ENCODE measurements at regions not wholly inside any gene's neighbourhood (a gene's known extent, or its start where the extent isn't known, plus 50 kb on each side); places are given as distances from the start of the nearest gene placed in this dataset.

DNA sequence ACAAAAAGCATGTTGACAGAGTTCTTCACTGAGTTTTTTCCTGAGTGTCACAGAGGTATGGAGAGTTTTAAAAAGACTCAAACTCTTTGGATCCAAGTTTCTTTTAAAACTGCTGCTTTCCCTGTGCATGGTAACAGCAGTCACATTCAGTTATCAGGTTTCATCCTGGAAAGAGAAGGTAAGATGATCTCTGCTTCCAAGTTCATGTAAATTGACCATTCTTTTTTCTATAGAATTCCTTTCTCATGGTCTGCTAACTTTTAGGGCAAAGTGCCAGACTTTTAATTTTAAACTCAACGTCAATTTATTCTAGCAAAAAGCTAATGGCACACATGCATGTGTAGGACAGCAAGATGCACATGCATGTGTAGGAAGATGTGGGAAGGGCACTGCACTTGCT is 52.5 kb upstream of the PRLR start:
- TF ChIP-seq POLR2AphosphoS5 (IDR thresholded peaks at IDR 0.05; ENCODE audit: low read depth, low read length) = no peak
- TF ChIP-seq POLR2A (IDR thresholded peaks at IDR 0.05; ENCODE audit: low read depth, low read length) = no peak
- TF ChIP-seq TAF1 (IDR thresholded peaks at IDR 0.05; ENCODE audit: borderline replicate concordance, low read depth, low read length) = no peak
- FAIRE-seq = no peak
- DNase-seq (ENCODE audit: insufficient read length) = no peak

- TF ChIP-seq POLR2AphosphoS5 (IDR thresholded peaks at IDR 0.05; ENCODE audit: low read depth, low read length) = no peak
- TF ChIP-seq POLR2A (IDR thresholded peaks at IDR 0.05; ENCODE audit: low read depth, low read length) = no peak
- no peak for TF ChIP-seq TAF1 (IDR thresholded peaks at IDR 0.05; ENCODE audit: borderline replicate concordance, low read depth, low read length)
- no peak for FAIRE-seq
These were observed 51.3 kb upstream of the PRLR start for GRCh38 chr5:35281613-35282012.

More at GRCh38 chr5:35281613-35282012, 51.3 kb upstream of the PRLR start:
- no peak for DNase-seq (ENCODE audit: insufficient read length)
